ENCODE measurements at regions not wholly inside any gene's neighbourhood (a gene's known extent, or its start where the extent isn't known, plus 50 kb on each side); places are given as distances from the start of the nearest gene placed in this dataset.

DNA sequence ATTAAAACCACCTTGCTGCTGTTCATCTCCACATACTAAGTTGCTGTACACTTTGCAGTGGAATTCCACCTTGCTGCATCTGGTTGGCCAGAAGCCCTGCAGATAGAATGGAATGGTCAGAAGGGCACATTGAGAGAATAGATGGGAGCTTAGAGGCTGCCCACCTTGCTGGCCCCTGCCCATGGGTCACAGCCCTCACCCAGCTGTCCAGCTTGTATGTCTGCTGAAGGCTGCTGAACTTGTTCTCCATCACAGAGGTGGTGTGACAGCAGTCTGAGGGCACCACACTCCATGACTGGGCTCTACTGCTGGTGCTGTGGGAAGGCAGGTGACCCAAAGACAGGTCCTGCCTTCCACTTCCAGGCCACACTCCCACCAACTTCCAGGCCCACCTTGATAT lies 1755.4 kb downstream of the TP53TG3F start:
- DNase-seq (ENCODE audit: low spot score) = no peak
- no peak for ATAC-seq
- ChIA-PET POLR2A (no interaction called here), CTCF (no interaction called here)
- peaks cover 62% of the 10 kb centered on the region for H3K9me3 Mint-ChIP-seq
- peaks cover 54% of the 10 kb centered on the region for H3K36me3 Mint-ChIP-seq
- peaks cover 10% of the 10 kb centered on the region for H3K27me3 Mint-ChIP-seq (ENCODE audit: low read depth)
- TF ChIP-seq, protein P1, sequence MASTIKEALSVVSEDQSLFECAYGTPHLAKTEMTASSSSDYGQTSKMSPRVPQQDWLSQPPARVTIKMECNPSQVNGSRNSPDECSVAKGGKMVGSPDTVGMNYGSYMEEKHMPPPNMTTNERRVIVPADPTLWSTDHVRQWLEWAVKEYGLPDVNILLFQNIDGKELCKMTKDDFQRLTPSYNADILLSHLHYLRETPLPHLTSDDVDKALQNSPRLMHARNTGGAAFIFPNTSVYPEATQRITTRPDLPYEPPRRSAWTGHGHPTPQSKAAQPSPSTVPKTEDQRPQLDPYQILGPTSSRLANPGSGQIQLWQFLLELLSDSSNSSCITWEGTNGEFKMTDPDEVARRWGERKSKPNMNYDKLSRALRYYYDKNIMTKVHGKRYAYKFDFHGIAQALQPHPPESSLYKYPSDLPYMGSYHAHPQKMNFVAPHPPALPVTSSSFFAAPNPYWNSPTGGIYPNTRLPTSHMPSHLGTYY (CRISPR knock-in tag; IDR thresholded peaks at IDR 0.05) = no peak
- TF ChIP-seq CREM (CRISPR knock-in tag; IDR thresholded peaks at IDR 0.05) (no peak), NR3C1 (CRISPR knock-in tag; conservative IDR thresholded peaks at IDR 0.05; ENCODE audit: low read depth) (no peak), IRF2 (CRISPR knock-in tag; IDR thresholded peaks at IDR 0.05; ENCODE audit: borderline replicate concordance, low read depth) (no peak), ZNF396 (CRISPR knock-in tag; IDR thresholded peaks at IDR 0.05; ENCODE audit: borderline replicate concordance) (no peak), PRRX2 (CRISPR knock-in tag; IDR thresholded peaks at IDR 0.05) (no peak), ZNF416 (CRISPR knock-in tag; IDR thresholded peaks at IDR 0.05) (no peak), CBFB (CRISPR knock-in tag; IDR thresholded peaks at IDR 0.05; ENCODE audit: low read depth) (no peak), MXD4 (CRISPR knock-in tag; IDR thresholded peaks at IDR 0.05; ENCODE audit: borderline replicate concordance) (no peak)
- TF ChIP-seq, protein P2, sequence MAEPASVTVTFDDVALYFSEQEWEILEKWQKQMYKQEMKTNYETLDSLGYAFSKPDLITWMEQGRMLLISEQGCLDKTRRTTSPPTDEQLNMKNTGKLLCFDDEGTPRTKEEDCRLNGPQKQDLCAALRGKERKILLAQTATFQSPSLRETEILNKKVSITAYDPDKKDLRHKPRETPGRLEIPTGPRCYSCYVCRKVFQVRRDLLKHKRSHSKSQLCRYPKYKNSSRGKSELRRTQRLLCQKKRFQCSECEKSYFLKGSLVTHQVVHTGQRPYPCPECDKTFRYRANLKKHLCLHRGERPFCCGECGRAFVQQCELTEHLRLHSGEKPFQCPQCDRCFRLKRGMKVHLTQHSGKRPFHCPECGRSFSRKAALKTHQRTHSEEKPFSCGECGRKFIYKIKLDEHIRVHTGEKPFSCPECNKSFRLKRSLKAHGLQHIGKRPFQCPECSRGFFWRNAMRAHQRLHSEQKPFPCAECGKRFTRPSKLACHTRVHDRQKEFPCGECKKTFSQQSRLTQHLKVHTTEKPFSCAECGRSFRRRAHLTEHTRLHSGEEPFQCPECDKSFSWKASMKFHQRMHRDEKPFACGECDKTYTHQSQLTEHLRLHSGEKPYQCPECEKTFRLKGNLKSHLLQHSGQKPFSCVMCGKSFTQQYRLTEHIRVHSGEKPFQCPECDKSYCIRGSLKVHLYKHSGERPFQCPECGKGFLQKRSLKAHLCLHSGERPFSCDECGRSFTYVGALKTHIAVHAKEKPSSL (CRISPR knock-in tag; conservative IDR thresholded peaks at IDR 0.05) = no peak
- no peaks in the 10 kb centered on the region for H3K4me1 Mint-ChIP-seq
- H3K27ac Mint-ChIP-seq = no peak overlapping the region
- H3K4me3 Mint-ChIP-seq = no peak overlapping the region

DNA sequence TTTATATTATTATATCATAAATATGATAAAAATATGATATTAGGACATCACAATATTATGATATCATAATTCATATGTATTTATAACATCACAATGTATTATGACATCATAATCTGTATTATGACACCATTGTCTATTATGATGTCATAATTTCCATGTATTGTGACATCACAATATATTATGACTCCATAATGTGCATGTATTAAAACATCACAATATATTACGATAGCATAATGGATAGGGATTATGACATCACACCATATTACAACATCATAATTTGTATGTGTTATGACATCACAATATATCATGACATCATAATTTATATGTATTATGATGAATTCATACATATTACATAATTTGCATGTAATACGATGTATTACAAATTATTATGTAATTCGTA lies 1755.9 kb downstream of the TP53TG3F start:
- Mint-ChIP-seq H3K4me3 (no peak overlapping the region), H3K4me1 (no peaks in the 10 kb centered on the region), H3K36me3 (peaks cover 56% of the 10 kb centered on the region), H3K27me3 (ENCODE audit: low read depth) (peaks cover 10% of the 10 kb centered on the region), H3K27ac (no peak overlapping the region), H3K9me3 (peaks cover 62% of the 10 kb centered on the region)
- TF ChIP-seq MXD4 (CRISPR knock-in tag; IDR thresholded peaks at IDR 0.05; ENCODE audit: borderline replicate concordance) (no peak), ZNF263 (CRISPR knock-in tag; IDR thresholded peaks at IDR 0.05; ENCODE audit: low read depth) (no peak), NFATC4 (CRISPR knock-in tag; IDR thresholded peaks at IDR 0.05) (no peak), GABPB1 (CRISPR knock-in tag; IDR thresholded peaks at IDR 0.05) (no peak), ATF1 (CRISPR knock-in tag; IDR thresholded peaks at IDR 0.05) (no peak), SMAD3 (CRISPR knock-in tag; IDR thresholded peaks at IDR 0.05; ENCODE audit: borderline replicate concordance) (no peak), ZNF416 (CRISPR knock-in tag; IDR thresholded peaks at IDR 0.05) (no peak), SP1 (CRISPR knock-in tag; conservative IDR thresholded peaks at IDR 0.05) (no peak), ZNF396 (CRISPR knock-in tag; IDR thresholded peaks at IDR 0.05; ENCODE audit: borderline replicate concordance) (no peak), OVOL2 (CRISPR knock-in tag; IDR thresholded peaks at IDR 0.05; ENCODE audit: borderline replicate concordance) (no peak), RELA (CRISPR knock-in tag; IDR thresholded peaks at IDR 0.05; ENCODE audit: borderline replicate concordance) (no peak), ELF4 (CRISPR knock-in tag; IDR thresholded peaks at IDR 0.05; ENCODE audit: low read depth) (no peak), ZNF423 (CRISPR knock-in tag; IDR thresholded peaks at IDR 0.05) (no peak), ZNF219 (CRISPR knock-in tag; IDR thresholded peaks at IDR 0.05; ENCODE audit: borderline replicate concordance) (no peak)
- TF ChIP-seq, protein P3, sequence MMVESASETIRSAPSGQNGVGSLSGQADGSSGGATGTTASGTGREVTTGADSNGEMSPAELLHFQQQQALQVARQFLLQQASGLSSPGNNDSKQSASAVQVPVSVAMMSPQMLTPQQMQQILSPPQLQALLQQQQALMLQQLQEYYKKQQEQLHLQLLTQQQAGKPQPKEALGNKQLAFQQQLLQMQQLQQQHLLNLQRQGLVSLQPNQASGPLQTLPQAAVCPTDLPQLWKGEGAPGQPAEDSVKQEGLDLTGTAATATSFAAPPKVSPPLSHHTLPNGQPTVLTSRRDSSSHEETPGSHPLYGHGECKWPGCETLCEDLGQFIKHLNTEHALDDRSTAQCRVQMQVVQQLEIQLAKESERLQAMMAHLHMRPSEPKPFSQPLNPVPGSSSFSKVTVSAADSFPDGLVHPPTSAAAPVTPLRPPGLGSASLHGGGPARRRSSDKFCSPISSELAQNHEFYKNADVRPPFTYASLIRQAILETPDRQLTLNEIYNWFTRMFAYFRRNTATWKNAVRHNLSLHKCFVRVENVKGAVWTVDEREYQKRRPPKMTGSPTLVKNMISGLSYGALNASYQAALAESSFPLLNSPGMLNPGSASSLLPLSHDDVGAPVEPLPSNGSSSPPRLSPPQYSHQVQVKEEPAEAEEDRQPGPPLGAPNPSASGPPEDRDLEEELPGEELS (CRISPR knock-in tag; IDR thresholded peaks at IDR 0.05) = no peak
- TF ChIP-seq, protein P4, sequence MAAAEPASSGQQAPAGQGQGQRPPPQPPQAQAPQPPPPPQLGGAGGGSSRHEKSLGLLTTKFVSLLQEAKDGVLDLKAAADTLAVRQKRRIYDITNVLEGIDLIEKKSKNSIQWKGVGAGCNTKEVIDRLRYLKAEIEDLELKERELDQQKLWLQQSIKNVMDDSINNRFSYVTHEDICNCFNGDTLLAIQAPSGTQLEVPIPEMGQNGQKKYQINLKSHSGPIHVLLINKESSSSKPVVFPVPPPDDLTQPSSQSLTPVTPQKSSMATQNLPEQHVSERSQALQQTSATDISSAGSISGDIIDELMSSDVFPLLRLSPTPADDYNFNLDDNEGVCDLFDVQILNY (CRISPR knock-in tag; IDR thresholded peaks at IDR 0.05) = no peak
- TF ChIP-seq, protein P5, sequence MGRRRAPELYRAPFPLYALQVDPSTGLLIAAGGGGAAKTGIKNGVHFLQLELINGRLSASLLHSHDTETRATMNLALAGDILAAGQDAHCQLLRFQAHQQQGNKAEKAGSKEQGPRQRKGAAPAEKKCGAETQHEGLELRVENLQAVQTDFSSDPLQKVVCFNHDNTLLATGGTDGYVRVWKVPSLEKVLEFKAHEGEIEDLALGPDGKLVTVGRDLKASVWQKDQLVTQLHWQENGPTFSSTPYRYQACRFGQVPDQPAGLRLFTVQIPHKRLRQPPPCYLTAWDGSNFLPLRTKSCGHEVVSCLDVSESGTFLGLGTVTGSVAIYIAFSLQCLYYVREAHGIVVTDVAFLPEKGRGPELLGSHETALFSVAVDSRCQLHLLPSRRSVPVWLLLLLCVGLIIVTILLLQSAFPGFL (CRISPR knock-in tag; IDR thresholded peaks at IDR 0.05; ENCODE audit: borderline replicate concordance) = no peak
- TF ChIP-seq, protein P6, sequence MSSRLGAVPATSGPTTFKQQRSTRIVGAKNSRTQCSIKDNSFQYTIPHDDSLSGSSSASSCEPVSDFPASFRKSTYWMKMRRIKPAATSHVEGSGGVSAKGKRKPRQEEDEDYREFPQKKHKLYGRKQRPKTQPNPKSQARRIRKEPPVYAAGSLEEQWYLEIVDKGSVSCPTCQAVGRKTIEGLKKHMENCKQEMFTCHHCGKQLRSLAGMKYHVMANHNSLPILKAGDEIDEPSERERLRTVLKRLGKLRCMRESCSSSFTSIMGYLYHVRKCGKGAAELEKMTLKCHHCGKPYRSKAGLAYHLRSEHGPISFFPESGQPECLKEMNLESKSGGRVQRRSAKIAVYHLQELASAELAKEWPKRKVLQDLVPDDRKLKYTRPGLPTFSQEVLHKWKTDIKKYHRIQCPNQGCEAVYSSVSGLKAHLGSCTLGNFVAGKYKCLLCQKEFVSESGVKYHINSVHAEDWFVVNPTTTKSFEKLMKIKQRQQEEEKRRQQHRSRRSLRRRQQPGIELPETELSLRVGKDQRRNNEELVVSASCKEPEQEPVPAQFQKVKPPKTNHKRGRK (CRISPR knock-in tag; IDR thresholded peaks at IDR 0.05; ENCODE audit: borderline replicate concordance) = no peak
- TF ChIP-seq, protein P7, sequence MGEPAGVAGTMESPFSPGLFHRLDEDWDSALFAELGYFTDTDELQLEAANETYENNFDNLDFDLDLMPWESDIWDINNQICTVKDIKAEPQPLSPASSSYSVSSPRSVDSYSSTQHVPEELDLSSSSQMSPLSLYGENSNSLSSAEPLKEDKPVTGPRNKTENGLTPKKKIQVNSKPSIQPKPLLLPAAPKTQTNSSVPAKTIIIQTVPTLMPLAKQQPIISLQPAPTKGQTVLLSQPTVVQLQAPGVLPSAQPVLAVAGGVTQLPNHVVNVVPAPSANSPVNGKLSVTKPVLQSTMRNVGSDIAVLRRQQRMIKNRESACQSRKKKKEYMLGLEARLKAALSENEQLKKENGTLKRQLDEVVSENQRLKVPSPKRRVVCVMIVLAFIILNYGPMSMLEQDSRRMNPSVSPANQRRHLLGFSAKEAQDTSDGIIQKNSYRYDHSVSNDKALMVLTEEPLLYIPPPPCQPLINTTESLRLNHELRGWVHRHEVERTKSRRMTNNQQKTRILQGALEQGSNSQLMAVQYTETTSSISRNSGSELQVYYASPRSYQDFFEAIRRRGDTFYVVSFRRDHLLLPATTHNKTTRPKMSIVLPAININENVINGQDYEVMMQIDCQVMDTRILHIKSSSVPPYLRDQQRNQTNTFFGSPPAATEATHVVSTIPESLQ (CRISPR knock-in tag; IDR thresholded peaks at IDR 0.05) = no peak
- DNase-seq (ENCODE audit: low spot score) = no peak
- CTCF ChIA-PET = no interaction called here
- POLR2A ChIA-PET = no interaction called here
- no peak for ATAC-seq

Measured in WTC11 (cell line).